CD4-positive, alpha-beta memory T cell (primary cell): ENCODE measurements at regions not wholly inside any gene's neighbourhood (a gene's known extent, or its start where the extent isn't known, plus 50 kb on each side); places are given as distances from the start of the nearest gene placed in this dataset.
A peak's percentile ranks its signal among the peaks of the same experiment; 100 is the strongest.

ENCODE experiments used
- CTCF ChIA-PET: fragments of 350-600 bp; sonication (Branson Sonifier 250); formaldehyde crosslinking; loops from one replicate; lab custom pipeline; 2021; ENCODE audit warnings: inconsistent platforms; ENCODE audit not compliant: partially characterized antibody; lab: Charles Lee
- POLR2A ChIA-PET: fragments of 350-600 bp; sonication (Branson Sonifier 250); formaldehyde crosslinking; loops from one replicate; lab custom pipeline; 2021; ENCODE audit not compliant: partially characterized antibody; lab: Charles Lee
- DNase-seq, 5 donors: peaks; one replicate each; pipeline versions ENCODE4 v3.0.0 to v3.0.0-alpha.2; 2020 to 2022; ENCODE audit warnings: mixed read lengths in 1 of 5
- H3K27ac ChIP-seq: one replicate; pipeline ENCODE4 v1.7.0; 2013; ENCODE audit warnings: low read depth, low read length
- H3K27me3 ChIP-seq: 2 replicates; pipeline ENCODE4 v1.7.0; 2013; ENCODE audit warnings: mild to moderate bottlenecking, low read length, moderate library complexity; ENCODE audit not compliant: insufficient read depth
- H3K36me3 ChIP-seq: 2 replicates; pipeline ENCODE4 v1.7.0; 2013; ENCODE audit warnings: mild to moderate bottlenecking, low read length, moderate library complexity; ENCODE audit not compliant: insufficient read depth
- H3K4me1 ChIP-seq: 2 replicates; pipeline ENCODE4 v1.7.0; 2013; ENCODE audit warnings: mild to moderate bottlenecking, low read length, moderate library complexity; ENCODE audit not compliant: insufficient read depth
- H3K4me3 ChIP-seq, 2 donors: one replicate each; pipeline ENCODE4 v1.7.0; 2013; ENCODE audit warnings: low read length in 2 of 2, mild to moderate bottlenecking in 1 of 2
- H3K9me3 ChIP-seq, 2 donors: one replicate each; pipeline ENCODE4 v1.7.0; 2013; ENCODE audit warnings: low read length in 2 of 2, control low read depth in 1 of 2; ENCODE audit not compliant: control insufficient read depth in 1 of 2
- H3K27ac Mint-ChIP-seq, 7 donors: one replicate each; pipeline ENCODE4 v1.8.0; 2020 to 2021; ENCODE audit warnings: mixed read lengths in 7 of 7, mild to moderate bottlenecking in 6 of 7, inconsistent platforms in 3 of 7, moderate library complexity in 3 of 7
- H3K27me3 Mint-ChIP-seq, 2 donors: one replicate each; pipeline ENCODE4 v1.8.0; 2020 to 2021; ENCODE audit warnings: mixed read lengths in 2 of 2
- H3K36me3 Mint-ChIP-seq, 2 donors: one replicate each; pipeline ENCODE4 v1.8.0; 2020 to 2021; ENCODE audit warnings: mixed read lengths in 2 of 2, inconsistent platforms in 1 of 2, mild to moderate bottlenecking in 1 of 2
- H3K4me1 Mint-ChIP-seq, 4 donors: one replicate each; pipeline ENCODE4 v1.8.0; 2020 to 2021; ENCODE audit warnings: mixed read lengths in 4 of 4, mild to moderate bottlenecking in 1 of 4
- H3K4me3 Mint-ChIP-seq, 8 donors: one replicate each; pipeline ENCODE4 v1.8.0; 2020 to 2021; ENCODE audit warnings: mixed read lengths in 8 of 8, mild to moderate bottlenecking in 7 of 8, moderate library complexity in 6 of 8, inconsistent platforms in 3 of 8
- H3K9me3 Mint-ChIP-seq, 8 donors: one replicate each; pipeline ENCODE4 v1.8.0; 2020 to 2021; ENCODE audit warnings: mixed read lengths in 8 of 8, mild to moderate bottlenecking in 5 of 8, inconsistent platforms in 3 of 8, moderate library complexity in 1 of 8
- intact Hi-C: fragments of 100-400 bp; cut with micrococcal nuclease; formaldehyde crosslinking; loops from one replicate; pipeline ENCODE4 v1.15.1; 2023

GRCh38 chr10:78319371-78319770, 285.7 kb downstream of the RPS24 start:
- H3K4me1 Mint-ChIP-seq: peaks cover 13 to 24% (median 18%) of the 10 kb centered on the region in 4 donors
- ChIA-PET CTCF (no interaction called here), POLR2A (no interaction called here)
- Histone ChIP-seq H3K4me1 (peaks cover 21% of the 10 kb centered on the region), H3K27ac (no peak overlapping the region), H3K9me3 (no peaks in the 10 kb centered on the region), H3K36me3 (no peaks in the 10 kb centered on the region), H3K4me3 (no peak overlapping the region), H3K27me3 (no peaks in the 10 kb centered on the region)
- peak overlapping the region in 2 of 7 donors; percentile 18 to 83 for H3K27ac Mint-ChIP-seq
- H3K4me3 Mint-ChIP-seq: no peak overlapping the region
- intact Hi-C loops: no loop called here
- DNase-seq: no peak
- no peaks in the 10 kb centered on the region for H3K27me3 Mint-ChIP-seq
- peaks cover 0 to 5% (median 3%) of the 10 kb centered on the region in 8 donors for H3K9me3 Mint-ChIP-seq
- no peaks in the 10 kb centered on the region for H3K36me3 Mint-ChIP-seq

- no peak for DNase-seq
- peak overlapping the region in 3 of 8 donors; percentile 29 to 66 (median 54) for H3K4me3 Mint-ChIP-seq
- Histone ChIP-seq H3K27me3 (no peaks in the 10 kb centered on the region), H3K9me3 (no peaks in the 10 kb centered on the region), H3K27ac (no peak overlapping the region), H3K4me1 (peaks cover 21% of the 10 kb centered on the region), H3K36me3 (no peaks in the 10 kb centered on the region), H3K4me3 (no peak overlapping the region)
- H3K9me3 Mint-ChIP-seq: peaks cover 0 to 9% (median 4%) of the 10 kb centered on the region in 8 donors
- ChIA-PET CTCF (no interaction called here), POLR2A (no interaction called here)
- peak overlapping the region in 5 of 7 donors; percentile 38 to 85 (median 58) for H3K27ac Mint-ChIP-seq
- H3K4me1 Mint-ChIP-seq: peaks cover 13 to 24% (median 18%) of the 10 kb centered on the region in 4 donors
- H3K36me3 Mint-ChIP-seq: no peaks in the 10 kb centered on the region
- no peaks in the 10 kb centered on the region for H3K27me3 Mint-ChIP-seq
- intact Hi-C loops: no loop called here
Observed at GRCh38 chr10:78319841-78320240, 286.2 kb downstream of the RPS24 start.

GRCh38 chr10:78320506-78320905, 286.8 kb downstream of the RPS24 start:
- H3K27ac ChIP-seq: no peak overlapping the region
- ChIA-PET POLR2A (no interaction called here), CTCF (no interaction called here)
- intact Hi-C loops: no loop called here
- peak overlapping the region in 6 of 7 donors; percentile 38 to 85 (median 56) for H3K27ac Mint-ChIP-seq
- peaks cover 13 to 24% (median 18%) of the 10 kb centered on the region in 4 donors for H3K4me1 Mint-ChIP-seq
- H3K36me3 Mint-ChIP-seq: no peaks in the 10 kb centered on the region
- no peaks in the 10 kb centered on the region for H3K27me3 Mint-ChIP-seq
- no peaks in the 10 kb centered on the region for H3K27me3 ChIP-seq
- H3K9me3 ChIP-seq: no peaks in the 10 kb centered on the region
- peaks cover 21% of the 10 kb centered on the region for H3K4me1 ChIP-seq
- H3K9me3 Mint-ChIP-seq: peaks cover 0 to 15% (median 7%) of the 10 kb centered on the region in 8 donors
- H3K36me3 ChIP-seq: no peaks in the 10 kb centered on the region
- peak overlapping the region; percentile 5 to 66 (median 36) for H3K4me3 Mint-ChIP-seq
- peak in 2 of 5 donors; percentile 8 to 20 for DNase-seq
- H3K4me3 ChIP-seq: no peak overlapping the region

- H3K4me3 Mint-ChIP-seq: peak overlapping the region in 2 of 8 donors; percentile 9 to 36
- POLR2A ChIA-PET: no interaction called here
Observed at GRCh38 chr10:78321000-78321399, 287.3 kb downstream of the RPS24 start.

GRCh38 chr10:78321500-78321899, 287.8 kb downstream of the RPS24 start:
- Mint-ChIP-seq H3K9me3 (peaks cover 0 to 25% (median 17%) of the 10 kb centered on the region in 8 donors), H3K27ac (peak overlapping the region in 4 of 7 donors; percentile 33 to 67 (median 57)), H3K4me1 (peaks cover 13 to 24% (median 18%) of the 10 kb centered on the region in 4 donors), H3K36me3 (peaks cover 4% of the 10 kb centered on the region in 2 donors), H3K4me3 (no peak overlapping the region), H3K27me3 (no peaks in the 10 kb centered on the region)
- H3K4me1 ChIP-seq: peaks cover 21% of the 10 kb centered on the region
- intact Hi-C loops: no loop called here
- H3K27ac ChIP-seq: no peak overlapping the region
- H3K36me3 ChIP-seq: no peaks in the 10 kb centered on the region
- H3K4me3 ChIP-seq: no peak overlapping the region
- DNase-seq: no peak
- no peaks in the 10 kb centered on the region for H3K9me3 ChIP-seq
- CTCF ChIA-PET: no interaction called here
- POLR2A ChIA-PET: no interaction called here
- H3K27me3 ChIP-seq: no peaks in the 10 kb centered on the region

More at GRCh38 chr10:78321000-78321399, 287.3 kb downstream of the RPS24 start:
- peak overlapping the region in 6 of 7 donors; percentile 55 to 85 (median 62) for H3K27ac Mint-ChIP-seq
- CTCF ChIA-PET: no interaction called here
- no peak overlapping the region for H3K27ac ChIP-seq
- DNase-seq: no peak
- H3K36me3 Mint-ChIP-seq: no peaks in the 10 kb centered on the region
- H3K27me3 Mint-ChIP-seq: no peaks in the 10 kb centered on the region
- intact Hi-C loops: no loop called here
- no peaks in the 10 kb centered on the region for H3K9me3 ChIP-seq
- no peak overlapping the region for H3K4me3 ChIP-seq
- H3K36me3 ChIP-seq: no peaks in the 10 kb centered on the region
- no peaks in the 10 kb centered on the region for H3K27me3 ChIP-seq
- H3K9me3 Mint-ChIP-seq: peaks cover 0 to 20% (median 12%) of the 10 kb centered on the region in 8 donors
- H3K4me1 Mint-ChIP-seq: peaks cover 13 to 24% (median 18%) of the 10 kb centered on the region in 4 donors
- H3K4me1 ChIP-seq: peaks cover 21% of the 10 kb centered on the region

GRCh38 chr10:78326372-78326771, 292.7 kb downstream of the RPS24 start:
- Mint-ChIP-seq H3K4me1 (peaks cover 3 to 9% (median 6%) of the 10 kb centered on the region in 4 donors), H3K27ac (no peak overlapping the region), H3K27me3 (peaks cover 4 to 5% of the 10 kb centered on the region in 2 donors), H3K36me3 (peaks cover 5 to 6% of the 10 kb centered on the region in 2 donors), H3K4me3 (no peak overlapping the region), H3K9me3 (peaks cover 0 to 39% (median 29%) of the 10 kb centered on the region in 8 donors)
- ChIA-PET POLR2A (no interaction called here), CTCF (no interaction called here)
- Histone ChIP-seq H3K4me3 (no peak overlapping the region), H3K27ac (no peak overlapping the region), H3K9me3 (no peaks in the 10 kb centered on the region), H3K27me3 (no peaks in the 10 kb centered on the region), H3K36me3 (no peaks in the 10 kb centered on the region), H3K4me1 (peaks cover 2% of the 10 kb centered on the region)
- DNase-seq: no peak
- intact Hi-C loops: no loop called here

- H3K4me3 Mint-ChIP-seq: no peak overlapping the region
- peaks cover 3 to 9% (median 5%) of the 10 kb centered on the region in 4 donors for H3K4me1 Mint-ChIP-seq
- intact Hi-C loops: no loop called here
- H3K27ac Mint-ChIP-seq: peak overlapping the region in 1 of 7 donors; percentile 58
- Histone ChIP-seq H3K4me3 (no peak overlapping the region), H3K27me3 (no peaks in the 10 kb centered on the region), H3K36me3 (no peaks in the 10 kb centered on the region), H3K27ac (no peak overlapping the region), H3K4me1 (no peaks in the 10 kb centered on the region), H3K9me3 (no peaks in the 10 kb centered on the region)
- DNase-seq: no peak
- H3K36me3 Mint-ChIP-seq: peaks cover 5 to 6% of the 10 kb centered on the region in 2 donors
- CTCF ChIA-PET: no interaction called here
- H3K27me3 Mint-ChIP-seq: peaks cover 4 to 5% of the 10 kb centered on the region in 2 donors
- POLR2A ChIA-PET: no interaction called here
- peaks cover 0 to 39% (median 29%) of the 10 kb centered on the region in 8 donors for H3K9me3 Mint-ChIP-seq
Observed at GRCh38 chr10:78327778-78328591, 294.3 kb downstream of the RPS24 start.
